ENCODE measurements at regions not wholly inside any gene's neighbourhood (a gene's known extent, or its start where the extent isn't known, plus 50 kb on each side); places are given as distances from the start of the nearest gene placed in this dataset.

DNA sequence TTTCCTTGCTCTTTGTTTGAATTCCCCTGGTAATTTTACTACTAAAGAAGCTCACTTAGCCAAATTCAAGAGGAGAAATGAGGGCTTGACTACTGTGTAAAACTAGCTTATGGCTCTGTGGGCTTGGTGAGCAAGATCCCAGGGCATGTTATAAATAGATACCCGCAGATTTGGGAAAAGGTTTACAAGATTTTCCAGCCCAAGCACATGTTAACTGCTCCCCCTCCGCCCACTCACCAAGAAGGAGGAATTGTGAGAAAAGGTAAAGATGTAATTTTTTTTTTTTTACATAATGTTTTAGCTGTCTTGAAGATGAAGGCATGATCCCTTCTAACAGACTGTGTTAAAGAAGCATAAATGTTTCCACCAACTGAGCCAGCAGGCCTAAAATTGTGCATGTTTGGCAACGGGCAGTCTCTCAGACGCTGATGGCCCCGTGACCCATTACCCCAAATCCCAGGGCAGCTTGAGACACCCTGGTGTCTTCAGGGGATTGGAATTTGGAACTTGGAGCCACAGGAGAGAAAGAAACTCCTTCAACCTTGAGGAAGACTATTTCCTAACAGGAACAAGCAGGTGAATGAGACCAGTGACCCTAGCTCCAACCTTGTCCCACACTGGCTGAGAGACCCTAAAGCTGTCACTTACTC is 429.8 kb upstream of the CELF2 start:
- DNase-seq (ENCODE audit: low read depth) = no peak

DNA sequence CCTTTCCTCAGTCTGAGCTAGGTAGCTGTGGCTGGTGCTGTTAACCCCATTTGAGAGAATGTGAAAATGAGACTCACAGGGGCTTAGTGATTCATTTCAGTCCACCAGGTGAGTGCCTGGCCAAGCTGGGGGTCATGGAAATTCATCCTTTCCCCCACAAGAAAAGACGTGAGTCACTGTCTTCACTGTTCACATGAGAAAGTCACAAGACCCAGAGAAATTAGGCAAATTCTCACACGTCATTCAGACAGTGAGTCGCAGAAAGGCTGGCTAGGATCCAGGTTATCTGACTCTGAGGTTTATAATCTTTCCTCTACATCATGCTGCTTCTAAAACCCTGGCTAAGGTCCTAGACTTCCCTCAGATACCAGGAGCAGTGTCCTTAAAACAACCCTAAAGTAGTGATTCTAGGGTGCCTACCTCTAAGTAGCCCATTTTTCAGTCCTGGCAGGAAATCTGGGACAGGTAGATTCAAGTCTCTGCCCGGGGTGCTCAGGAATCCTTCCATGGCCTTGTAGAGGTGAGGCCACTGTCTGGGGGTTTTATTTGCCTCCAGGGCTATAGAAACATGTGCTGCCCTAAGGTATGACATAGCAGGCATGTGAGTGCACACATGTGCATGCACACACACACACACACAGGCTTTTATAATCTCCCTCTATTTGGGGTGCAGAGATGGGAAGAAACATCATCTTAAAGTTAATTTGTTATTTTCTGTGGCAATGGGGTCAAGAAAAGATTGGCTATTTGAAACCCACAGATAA is 427.9 kb upstream of the CELF2 start:
- no peak for DNase-seq (ENCODE audit: low read depth)

DNA sequence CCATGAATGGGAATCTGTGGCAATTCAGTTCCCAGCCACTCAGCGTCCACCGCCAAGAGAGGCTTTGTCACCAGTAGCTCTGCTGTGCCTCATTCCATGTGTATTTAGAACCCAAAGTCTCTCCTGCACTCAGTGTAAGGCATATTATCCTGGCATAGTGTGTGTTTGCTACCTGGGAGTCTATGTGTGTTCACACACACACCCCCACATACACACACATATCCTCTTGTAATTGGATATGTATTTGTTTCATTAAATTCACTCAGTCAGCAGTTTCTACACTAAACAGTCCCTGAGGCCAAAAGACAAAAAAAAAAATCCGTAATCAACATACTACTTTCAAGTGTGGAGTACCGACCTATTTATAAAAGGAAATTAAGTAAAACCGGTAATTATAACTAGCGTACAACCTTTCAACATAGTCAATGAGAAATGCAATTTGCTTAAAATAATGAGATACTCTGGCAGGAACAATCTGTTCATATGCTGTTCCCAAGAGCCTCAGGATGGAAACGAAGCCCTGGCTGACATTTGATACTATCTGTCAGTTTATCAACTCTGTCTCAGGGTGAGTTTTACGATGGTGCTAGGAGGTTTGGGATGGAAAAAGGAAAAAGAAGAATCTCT is 425.8 kb upstream of the CELF2 start:
- no peak for DNase-seq (ENCODE audit: low read depth)

DNA sequence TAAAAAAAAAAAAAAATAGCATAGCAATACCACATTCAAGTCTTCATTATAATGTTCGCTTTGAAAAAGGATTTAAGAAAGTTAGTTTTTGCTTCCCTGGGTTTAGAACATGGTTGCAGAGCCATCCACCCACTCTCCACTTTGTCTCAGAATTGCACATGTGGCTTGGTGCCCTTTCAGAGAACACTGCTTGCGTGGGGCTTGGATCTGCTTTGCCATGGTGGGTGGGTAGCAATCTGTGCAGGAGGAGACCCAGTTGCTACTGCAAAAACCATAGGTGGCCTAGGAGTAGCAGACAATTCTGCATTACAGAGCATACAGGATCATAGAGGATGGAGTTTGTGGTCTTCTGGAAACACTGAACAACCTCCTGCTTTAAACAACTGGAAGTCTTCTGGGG is 421.4 kb upstream of the CELF2 start:
- no peak for DNase-seq (ENCODE audit: low read depth)

DNA sequence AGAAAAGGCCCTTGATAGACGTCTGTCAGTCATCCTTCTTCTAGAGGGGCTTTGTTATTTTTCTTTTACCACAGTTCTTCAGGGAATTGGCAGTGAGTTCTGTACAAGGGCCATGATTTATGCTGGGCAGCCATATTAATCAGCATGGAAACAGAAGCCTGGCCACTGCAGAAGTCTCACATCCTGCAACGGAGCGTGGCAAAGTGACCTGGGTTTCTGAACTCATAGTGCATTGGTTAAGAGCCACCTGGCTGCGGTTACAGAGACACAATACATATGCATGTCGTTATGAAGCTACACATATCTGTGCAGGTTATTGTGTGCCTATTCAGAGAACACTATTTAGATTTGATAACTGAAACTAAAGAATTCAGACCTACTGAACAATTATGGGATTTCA is 419.4 kb upstream of the CELF2 start:
- no peak for DNase-seq (ENCODE audit: low read depth)

DNA sequence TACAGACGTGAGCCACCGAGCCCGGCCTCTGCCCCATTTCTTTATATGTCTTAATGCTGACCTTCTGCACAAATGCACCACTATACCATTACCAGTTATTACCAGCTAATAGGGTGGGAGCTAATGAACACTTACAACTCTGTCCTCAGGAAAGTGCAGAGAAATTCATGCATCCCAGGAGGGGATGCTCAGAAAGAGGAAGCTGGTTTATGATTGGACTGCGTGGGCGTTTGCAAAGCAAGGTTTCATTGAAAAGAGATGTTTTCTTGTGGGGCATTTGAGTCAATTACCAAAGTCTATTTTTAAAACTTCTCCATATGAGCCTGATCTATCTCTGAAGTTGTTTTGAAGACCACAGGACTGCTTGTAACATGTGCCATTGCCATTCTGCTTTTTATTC is 417.7 kb upstream of the CELF2 start:
- DNase-seq (ENCODE audit: low read depth) = no peak

DNA sequence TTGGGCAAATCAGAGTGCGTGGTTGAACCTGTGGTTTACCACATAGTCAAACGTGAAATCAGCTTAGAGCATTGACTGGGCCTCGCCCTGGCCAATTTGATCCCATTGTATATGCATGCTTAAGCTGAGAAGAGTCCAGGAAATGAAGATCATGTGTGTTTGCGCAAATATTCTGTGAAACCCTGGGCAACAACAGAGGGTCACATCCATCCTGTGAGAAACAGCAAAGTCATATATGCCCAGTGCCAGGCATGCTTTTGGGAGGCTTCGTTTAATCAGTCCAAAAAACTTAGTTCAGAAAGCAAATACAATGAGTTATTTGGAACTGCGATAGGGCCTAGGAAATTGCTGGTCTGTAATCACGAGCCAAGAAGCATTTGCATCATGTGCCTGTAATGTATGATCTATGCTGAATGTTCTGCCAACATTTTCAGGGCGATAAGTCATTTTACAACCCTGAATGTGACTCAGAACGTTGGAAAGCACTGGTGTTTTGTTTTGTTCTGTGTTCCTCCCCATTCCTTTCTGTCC is 412.1 kb upstream of the CELF2 start:
- DNase-seq (ENCODE audit: low read depth) = no peak

DNA sequence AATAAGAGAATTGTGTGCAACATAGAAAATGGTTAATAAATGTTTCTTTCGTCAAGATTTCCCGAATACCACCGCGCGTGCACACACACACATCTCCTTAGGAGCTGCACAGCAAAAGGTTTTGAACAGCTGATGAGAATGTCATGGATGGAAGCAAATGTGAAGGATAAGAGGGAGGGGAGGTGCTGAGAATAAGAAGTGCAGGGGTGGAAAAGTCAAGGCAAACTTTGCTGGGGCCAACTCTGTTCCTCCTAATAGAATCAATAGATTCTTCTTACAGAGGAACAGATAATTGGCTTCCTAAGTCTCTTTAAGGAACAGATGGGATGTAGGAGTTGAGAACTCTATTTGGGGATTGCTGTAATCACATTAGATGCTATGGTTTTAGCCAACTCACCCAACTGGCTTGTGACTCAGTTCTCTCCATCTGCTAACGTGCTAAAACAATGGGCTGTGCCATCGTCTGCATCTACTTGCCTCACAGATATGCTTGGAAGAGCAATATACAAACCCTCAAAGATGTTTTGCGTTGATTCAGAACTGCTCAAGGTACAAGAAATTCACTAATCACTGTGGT is 408.2 kb upstream of the CELF2 start:
- no peak for DNase-seq (ENCODE audit: low read depth)

DNA sequence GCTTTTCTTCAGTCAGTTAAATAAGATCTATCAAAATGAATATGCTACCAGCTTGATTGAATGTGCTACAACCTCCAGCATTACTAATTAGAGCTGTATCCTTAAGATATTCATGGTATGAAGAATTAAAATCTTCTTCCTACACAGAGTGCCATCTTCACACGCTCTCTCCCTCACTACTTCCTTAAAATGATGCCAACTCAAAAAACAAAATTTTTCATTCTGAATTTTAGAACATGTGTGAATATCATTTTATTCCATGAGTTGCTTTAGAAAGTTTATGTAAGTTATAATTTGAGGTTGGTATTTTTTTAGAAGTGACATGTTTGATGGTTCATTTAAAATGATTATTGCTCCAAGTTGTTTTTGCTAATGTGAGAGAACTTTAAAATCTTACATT is 407.5 kb upstream of the CELF2 start:
- no peak for DNase-seq (ENCODE audit: low read depth)

DNA sequence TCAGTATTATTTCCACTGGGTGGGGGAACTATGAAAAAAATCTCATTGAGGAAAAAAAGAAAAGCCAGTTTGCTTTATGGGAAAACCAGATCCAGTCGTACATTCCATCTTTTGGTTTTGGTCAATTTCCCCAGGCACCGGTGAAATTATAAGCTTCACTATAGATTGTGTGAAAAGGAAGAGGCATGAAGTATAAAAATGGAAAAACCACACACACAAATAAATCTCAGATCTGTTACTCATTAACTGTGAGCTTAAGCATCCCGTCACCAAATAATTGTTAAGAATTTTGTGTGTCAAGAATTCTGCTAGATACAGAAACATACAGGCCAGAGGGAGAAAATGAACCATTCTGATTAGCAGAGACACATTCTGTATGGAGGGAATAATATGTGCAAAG is 405.5 kb upstream of the CELF2 start:
- DNase-seq (ENCODE audit: low read depth) = no peak

DNA sequence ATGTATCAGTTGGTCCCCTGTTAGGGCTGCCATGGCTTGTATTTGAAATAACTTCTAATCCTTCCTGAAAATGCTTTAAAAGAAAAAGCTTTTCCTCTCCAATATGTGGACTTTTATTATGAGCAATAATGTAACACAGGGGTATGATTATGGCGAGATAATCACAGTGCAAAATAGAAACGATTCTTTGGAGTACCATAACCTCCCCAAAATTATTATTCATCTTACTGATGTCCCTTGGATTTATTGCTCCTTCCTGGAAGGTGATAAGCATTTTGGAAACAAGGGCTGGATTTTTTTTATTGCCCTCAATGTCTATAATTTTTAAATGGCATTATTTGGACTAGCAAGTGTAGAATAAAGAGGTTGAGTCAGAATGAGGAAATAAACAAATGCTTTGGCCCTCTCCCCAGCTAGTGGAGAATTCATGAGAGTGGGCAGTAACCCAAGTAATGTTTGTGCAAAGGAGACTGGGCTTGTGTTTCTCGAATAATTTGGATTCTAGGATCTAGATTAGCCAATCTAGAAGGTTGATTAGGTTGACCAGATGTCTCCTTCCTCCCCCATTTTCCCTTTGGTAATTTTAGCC is 403.9 kb upstream of the CELF2 start:
- DNase-seq (ENCODE audit: low read depth) = no peak

DNA sequence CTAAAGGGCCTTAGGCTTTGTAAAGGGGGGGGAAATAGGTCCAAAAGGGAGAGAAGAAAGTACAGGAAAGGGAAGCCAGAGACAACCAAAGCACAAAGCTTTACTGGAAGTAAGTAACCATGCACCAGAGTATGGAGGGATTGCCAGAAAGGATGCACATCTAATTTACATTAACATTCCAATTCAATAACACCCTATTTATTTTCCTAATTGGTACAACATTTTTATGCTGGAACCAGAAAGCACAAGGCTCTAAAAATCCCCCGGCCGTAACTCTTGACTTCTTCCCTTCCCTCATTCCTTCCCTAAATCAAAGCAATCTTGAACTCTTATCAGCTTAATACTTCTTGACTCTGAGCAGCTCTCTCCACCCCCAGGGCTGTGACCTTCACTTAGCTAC is 400.0 kb upstream of the CELF2 start:
- no peak for DNase-seq (ENCODE audit: low read depth)

DNA sequence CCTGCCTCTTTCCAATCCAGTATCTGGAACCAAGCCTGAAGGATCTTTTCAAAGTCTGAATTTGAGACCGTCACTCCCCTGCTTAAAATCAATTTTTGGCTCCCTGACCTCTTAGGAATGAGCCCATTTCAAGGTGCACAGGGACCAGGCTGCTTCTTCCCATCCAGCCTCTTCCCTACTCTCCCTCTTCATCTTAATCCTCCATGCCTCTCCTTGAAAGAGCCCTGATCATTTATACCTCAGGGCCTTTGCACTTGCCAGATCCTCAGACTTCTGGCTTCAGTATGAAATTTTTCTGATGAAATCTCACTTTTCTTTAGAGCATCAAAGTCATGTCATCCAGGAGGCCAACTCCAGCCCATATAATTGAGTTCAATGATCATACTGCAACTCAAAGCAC is 399.5 kb upstream of the CELF2 start:
- DNase-seq (ENCODE audit: low read depth) = no peak

DNA sequence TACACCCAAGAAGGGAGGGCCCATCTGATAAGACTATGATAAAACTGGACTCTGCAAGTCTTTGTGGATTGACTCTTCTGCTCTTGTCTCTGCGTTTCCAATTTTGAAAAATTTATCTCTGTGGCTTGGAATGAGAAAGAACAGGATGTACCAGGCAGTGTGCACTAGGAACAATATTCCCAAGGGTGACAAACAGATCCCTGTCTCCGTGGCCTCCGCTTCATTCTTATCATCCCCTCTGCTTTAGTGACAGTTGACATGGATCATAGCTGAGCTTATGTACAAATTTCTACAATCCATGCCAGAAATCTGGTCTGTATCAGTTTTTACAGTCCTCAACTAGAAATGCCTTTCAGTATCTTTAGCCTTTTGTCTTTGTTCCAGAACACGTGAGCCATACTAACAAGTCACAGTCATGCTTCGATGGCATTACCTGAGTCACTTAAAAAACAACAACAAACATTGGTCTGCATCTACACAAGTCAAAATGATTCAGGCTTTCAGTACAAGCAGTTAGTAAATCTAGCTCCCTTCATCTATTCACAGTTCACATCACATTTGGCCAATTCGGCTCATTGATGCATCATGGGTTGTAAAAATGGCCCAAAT is 393.6 kb upstream of the CELF2 start:
- no peak for DNase-seq (ENCODE audit: low read depth)

DNA sequence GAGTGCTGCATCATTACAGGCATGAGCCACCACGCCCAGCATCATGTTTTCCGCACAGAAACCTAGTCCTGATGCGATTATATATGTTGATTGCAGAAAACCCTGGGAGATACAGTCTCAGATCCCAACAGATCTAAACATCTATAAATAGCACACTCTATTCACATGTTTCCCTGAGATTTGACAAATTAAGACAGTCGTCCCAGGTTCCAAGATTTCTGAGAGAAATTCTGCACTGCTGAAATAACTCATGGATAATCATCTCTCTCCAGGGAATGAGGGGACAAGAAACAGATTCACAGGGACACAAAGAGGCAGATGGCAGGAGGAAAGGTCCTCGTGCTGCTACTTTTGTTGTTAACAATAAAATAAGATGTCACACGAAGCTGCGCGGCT is 393.1 kb upstream of the CELF2 start:
- no peak for DNase-seq (ENCODE audit: low read depth)

DNA sequence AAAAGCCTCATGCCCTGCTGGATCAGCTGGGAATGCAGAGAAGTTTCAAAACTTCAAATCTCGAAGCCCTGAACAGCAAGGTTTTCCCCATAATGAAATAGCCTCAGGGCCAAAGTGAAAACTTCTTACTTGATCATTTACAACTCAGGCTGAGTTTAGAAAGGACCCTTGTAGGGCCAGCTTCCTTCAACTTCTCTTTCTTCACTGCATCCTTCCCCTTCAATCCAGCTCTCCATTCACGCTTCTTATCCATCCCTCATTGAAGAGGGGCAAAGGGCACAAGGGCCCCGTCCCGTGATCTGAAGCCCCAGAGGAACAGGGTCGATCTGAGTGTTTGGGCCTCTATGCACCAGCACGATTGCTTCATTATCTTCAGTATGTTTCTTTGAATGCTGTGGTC is 392.2 kb upstream of the CELF2 start:
- DNase-seq (ENCODE audit: low read depth) = no peak

DNA sequence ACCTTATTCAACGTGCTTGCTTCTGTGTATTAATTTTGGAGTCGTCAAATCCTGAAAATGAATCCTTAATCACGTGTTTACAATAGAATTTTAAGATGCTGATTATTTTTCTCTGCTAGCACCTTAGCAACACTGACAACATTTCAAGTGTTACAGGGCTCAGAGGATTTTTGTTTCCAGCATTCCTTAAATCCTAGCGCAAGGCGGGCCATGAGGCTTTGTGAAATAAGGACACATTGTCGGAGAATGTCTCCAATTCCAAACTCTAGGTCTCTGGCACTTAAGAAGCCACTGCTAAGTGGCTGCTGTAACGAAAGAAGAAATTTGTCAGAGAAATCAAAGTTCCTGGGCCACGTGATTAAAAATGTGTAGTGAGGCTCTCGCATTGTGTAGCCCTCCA is 390.9 kb upstream of the CELF2 start:
- no peak for DNase-seq (ENCODE audit: low read depth)

DNA sequence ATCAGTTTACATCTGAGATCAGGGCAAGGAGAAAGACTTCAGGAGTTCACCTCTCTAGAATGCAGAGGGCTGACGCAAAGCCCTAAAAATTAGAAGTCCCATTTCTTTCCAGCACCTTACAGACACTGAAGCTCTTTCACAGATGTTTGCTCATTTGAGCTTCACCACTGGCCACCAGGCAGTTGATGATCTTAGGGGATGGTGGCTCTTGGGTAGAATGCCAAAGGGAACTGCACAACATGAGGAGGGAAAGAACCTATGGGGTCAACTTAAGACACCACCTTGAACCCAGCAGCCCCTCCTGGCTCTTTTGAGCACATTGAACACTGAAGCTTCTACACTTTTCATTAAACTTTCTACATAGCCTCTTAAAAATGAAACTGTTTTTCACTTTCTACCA is 390.3 kb upstream of the CELF2 start:
- no peak for DNase-seq (ENCODE audit: low read depth)

DNA sequence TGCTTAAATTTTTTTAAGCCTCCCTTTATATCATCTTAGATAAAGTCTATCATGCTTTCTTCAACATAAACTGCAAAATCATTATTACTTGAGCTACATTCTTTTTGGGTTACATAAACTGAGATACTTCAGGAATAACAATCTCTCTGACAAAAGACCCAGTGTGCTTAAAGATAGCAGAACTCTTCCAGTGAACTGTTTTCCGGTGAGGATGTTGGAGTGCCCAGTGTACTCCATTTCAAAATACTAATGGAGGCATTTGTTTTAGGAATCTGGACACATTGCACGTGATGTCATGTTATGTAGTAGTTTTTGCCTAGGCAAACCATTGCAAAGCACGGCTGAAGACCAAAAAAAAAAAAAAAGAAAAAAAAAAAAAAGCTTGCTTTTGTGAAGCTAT is 388.2 kb upstream of the CELF2 start:
- DNase-seq (ENCODE audit: low read depth) = no peak

DNA sequence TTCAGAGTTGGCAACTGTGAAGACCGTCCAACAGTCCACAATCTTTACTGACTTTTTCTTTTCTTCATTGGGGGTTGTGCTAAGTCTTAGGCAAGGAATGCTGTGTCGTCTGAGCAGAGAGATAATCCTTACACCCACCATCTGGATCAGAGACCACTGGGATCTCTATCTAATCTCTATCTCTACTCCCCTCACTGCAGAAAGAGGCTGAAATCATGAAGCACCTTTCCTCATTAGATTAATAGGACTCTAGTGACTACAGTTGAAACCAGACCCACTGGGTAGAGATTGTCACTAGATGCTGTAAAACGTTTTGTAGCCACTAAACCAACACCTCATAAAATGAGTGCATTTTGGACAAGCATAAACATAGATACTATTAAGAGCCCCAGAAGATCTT is 387.4 kb upstream of the CELF2 start:
- DNase-seq (ENCODE audit: low read depth) = no peak

DNA sequence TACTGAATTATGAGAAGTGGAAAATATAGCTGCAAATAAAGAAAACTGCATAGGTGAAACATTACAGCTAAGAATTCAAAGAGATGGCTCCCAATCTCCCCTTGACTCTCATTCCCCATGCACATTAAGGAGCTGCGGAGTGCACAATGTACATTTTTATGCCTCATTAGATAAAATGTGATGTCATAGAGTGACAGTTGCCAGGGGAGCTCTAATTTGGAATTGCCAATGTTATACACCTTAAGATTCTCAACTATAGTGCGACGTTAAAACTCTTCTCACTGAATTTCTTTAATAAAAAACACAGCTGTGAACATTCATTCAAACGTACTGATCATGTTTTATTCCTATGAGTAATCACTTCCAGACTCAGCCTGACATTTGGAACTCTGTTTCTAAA is 386.9 kb upstream of the CELF2 start:
- no peak for DNase-seq (ENCODE audit: low read depth)

DNA sequence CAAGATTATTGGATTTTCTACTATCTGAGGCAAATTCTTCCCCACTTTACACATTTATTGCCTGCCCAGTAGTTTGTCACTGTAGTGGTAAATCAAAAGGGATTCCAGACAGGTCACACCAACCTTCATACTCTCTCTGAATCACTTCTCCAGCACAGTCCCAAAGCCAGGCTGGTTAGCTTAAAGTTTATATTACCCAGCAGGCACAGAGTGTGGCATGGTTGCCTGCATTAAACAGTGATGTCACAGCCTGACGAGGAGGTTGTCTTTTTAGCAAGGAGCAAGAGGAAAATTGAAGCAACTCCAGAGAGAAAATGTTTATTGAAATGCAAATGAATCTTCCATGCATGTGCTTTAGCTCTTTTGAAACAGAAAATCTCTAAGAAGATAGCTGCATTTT is 375.5 kb upstream of the CELF2 start:
- DNase-seq (ENCODE audit: low read depth) = no peak

All from stimulated activated CD8-positive, alpha-beta memory T cell treated with anti-CD3 and anti-CD28 coated beads, Interleukin-15, amount 100 ng/mL, for 24 hours (primary cell).